GM21576 (cell line): ENCODE measurements at regions not wholly inside any gene's neighbourhood (a gene's known extent, or its start where the extent isn't known, plus 50 kb on each side); places are given as distances from the start of the nearest gene placed in this dataset.
"Not testable (repeated sequence)": the region's sequence is repeated elsewhere in the genome, so short reads cannot be mapped to it uniquely, and the experiment has no call there.

Source experiments
- ATAC-seq: cut with Tn5 transposase; IDR thresholded peaks from one replicate; pipeline ENCODE4 v1.9.1; 2021; ENCODE audit warnings: mild to moderate bottlenecking, moderate library complexity; ENCODE audit not compliant: unreplicated experiment

DNA sequence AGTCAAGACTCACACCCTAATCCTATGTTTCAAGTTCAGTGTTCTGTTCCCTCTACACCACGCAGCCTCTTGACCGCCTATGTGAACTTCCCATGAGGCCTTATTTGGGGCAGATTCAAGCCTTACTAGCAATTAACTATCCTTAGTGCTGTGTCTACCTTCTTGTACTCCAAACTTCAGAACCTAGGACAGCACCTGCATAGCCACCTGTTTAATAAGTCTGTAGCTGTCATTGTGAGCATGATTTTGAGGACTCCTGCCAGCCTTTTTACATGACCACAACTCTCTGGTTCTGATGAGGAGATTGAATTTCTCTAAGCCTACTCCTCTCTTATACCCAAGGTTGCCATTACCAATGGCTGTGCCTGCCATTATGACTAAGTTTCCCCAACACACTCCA lies 50.8 kb upstream of the PCSK1 start:
- ATAC-seq: no peak

DNA sequence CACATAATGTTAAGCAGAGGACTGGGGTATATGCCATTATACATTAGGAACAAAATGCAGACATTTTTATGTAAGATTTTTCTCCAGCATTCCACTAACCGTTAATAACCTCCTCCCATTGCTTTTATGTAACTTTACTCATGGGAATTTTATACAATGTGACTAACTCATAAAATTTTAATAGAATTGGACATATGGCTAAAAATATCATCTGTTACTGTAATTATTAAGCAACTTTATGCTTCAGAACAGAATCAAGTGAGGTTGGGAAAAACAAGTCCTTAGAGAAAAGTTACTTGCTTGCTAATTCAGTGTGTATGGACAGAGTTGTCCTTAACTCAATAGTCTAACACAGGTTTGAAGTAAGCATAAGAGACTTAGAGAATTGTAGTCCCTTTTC lies 54.8 kb upstream of the PCSK1 start:
- ATAC-seq: no peak

DNA sequence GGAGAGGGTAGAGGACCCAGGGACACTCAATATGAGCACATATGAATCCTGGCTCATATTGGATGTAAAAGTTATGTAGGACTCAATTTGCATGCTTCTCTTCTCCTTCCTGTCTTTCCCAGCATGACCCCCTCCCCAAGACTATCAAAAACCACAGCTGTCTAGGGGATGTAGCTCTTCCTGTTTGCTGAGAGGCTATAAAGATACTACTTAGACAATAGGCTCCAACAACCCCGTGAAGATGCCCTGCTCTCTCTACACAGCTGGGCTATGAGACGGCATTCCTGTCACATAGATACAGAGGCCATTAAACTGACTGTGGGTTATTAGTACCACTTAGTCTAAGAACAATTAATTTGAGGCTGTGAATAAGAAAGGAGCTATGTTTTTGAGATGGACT lies 56.5 kb upstream of the PCSK1 start:
- no peak for ATAC-seq

DNA sequence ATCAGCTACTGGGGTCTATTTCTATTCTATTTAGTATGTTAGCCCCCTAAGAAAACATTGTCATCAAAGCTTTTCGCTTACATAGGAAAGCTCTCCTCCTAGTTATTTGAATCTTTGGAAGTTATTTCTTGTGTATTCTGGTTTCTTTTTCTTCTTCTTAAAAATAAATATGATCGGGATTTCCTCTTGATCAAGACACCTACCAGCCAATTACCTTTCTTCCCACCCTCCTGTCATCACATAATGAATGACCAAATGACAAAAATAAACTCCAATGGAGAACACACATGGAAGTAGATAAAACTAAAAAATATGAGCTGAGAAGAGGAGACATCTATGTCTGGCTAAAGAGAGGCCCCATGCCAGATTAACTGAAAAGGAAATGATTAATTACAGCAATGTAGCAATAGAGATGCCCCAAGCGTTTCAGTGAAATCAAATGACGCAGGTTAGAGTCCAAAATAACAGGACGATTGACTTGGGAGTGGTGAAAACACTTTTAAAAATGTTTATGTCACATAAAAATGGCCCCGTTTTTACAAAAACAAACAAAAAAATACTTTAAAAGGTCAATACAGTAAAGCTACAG lies 59.5 kb upstream of the PCSK1 start:
- ATAC-seq: no peak

DNA sequence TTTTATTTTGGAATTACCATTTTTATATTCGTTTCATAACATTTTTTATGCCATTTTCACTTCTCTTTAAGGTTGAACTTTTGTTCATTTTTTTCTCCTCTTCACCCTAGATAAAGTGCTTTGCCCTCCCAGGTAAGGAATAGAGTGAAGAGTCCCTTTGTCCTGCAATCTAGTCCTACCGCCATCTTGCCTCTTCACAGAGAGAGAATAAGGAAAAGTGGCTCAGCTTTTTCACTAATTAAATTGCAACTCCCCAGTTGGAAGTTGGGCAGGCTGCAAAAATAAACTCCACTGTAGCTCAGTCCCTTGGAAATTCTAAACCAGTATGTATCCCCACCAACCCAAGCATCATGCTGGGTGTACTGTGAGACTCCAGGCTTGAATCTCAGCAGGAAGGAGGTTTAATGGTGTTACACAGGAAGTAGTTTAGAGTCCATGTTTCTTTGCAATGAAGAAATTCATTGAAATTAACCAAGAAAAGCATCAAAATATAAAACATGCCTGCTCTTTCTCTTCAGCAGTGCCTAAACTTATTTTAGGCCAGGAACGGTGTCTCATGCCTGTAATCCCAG lies 60.3 kb upstream of the PCSK1 start:
- no peak for ATAC-seq

DNA sequence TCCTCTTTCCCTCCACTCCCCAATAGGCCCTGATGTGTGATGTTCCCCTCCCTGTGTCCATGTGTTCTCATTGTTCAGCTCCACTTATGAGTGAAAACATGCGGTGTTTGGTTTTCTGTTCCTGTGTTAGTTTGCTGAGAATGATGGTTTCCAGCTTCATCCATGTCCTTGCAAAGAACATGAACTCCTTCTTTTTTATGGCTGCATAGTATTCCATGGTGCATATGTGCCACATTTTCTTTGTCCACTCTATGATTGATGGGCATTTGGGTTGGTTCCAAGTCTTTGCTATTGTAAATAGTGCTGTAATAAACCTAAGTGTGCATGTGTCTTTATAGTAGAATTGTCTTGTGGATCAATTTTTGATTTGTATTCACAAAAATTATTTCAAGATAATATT lies 62.4 kb upstream of the PCSK1 start:
- not testable (repeated sequence) for ATAC-seq

DNA sequence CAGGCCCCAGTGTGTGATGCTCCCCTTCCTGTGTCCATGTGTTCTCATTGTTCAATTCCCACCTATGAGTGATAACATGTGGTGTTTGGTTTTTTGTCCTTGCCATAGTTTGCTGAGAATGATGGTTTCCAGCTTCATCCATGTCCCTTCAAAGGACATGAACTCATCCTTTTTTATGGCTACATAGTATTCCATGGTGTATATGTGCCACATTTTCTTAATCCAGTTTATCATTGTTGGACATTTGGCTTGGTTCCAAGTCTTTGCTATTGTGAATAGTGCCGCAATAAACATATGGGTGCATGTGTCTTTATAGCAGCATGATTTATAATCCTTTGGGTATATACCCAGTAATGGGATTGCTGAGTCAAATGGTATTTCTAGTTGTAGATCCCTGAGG lies 64.0 kb upstream of the PCSK1 start:
- not testable (repeated sequence) for ATAC-seq

DNA sequence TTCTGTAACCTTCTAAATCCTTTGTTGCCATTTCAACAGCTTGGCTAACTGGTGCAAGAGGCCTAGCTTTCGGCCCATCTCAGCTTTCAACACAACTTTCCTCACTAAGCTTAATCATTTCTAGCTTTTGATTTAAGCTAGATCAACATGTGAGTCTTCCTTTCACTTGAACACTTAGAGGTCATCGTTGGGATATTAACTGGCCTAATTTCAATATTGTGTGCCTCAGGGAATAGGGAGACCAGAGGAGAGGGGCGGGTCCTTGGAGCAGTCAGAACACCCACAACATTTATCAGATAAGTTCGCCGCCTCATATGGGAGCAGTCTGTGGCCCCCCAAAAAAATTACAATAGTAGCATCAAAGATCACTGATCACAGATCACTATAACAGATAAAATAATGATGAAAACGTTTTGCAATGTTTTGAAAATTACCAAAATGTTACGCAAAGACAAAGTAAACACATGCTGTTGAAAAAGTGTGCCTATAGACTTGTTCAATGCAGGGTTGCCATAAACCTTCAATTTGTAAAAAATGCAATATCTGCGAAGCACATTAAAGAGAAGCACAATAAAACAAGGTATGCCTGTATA lies 66.8 kb upstream of the PCSK1 start:
- no peak for ATAC-seq

DNA sequence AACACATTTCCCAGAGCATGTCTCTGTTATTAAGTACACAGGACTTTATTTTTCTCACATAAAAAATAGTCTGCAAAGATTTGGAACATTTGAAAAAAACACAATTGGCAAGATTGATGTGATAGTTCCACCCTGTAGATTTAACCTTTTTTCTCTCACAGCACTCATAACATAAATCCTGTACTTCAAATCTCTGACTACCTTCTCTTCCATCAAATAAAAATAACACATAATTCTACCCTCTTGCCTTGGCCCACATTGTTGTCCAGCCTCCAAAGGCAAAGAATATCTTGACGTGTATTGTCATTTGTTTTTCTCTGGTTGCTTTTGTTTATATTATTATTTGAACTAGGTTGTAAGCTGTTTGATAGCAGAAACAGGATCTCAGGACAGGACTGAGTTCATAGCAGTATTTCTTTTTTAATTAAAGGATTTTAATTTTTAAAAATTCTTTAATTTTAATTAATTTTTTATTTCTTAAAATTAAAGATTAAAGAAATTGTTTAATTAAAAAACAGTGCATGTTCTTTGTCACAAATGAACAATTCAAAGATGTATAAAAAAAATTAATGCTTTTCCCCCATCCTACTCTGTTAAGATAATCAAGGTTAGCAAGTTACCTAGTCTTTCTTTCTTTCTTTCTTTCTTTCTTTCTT lies 69.1 kb upstream of the PCSK1 start:
- no peak for ATAC-seq

DNA sequence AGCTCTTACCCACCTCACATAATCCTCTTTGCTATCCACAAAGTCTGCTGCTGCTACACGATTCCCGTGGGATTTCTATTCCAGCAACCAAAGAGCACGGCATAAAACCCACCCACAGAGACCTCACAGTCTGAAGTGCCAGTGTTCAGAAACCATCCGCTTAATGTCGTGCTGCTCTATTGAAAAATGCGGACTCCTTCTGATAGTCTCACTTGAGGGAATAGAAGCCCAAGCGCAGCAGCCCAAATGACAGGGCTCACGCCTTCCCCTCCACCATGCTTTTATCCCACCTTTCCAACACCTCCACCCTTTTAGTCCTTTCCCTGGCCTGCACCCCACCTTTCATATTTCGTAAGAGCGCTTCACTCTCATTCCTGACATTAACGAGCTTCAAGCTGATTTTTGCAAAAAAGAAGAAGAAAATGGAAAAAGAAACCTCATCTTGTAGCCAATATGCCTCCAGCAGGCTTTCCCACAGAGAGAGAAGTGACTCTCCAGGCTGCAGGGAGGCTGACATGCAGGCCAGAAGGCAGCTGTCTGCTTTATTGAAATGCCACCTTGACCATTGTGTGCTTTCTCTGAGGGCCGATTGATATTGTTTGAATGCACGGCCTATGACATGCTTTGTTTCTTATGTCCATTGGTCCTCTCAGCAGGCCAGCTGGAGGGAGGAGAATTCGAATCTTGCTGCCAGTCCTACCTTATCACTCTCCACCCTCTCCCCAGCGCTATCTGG lies 70.6 kb upstream of the PCSK1 start:
- ATAC-seq: no peak

DNA sequence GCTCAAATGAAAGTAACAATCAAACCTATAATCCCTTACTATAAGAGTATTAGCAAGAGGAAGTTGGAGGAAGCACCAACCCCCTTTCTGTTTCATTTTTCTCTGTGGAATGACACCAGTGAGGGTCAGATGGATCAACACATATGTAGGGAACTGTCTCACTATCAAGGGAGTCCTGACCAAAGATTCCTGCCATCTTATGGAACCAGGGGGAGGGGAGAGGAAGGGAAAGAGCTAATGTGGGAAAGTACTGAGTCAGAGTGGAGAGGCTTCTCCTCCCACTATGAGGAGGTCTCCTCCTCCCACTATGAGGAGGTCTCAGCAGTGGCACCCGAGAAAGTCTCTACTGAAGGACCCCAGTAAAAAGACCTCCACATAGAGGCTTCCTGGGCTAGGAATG lies 73.3 kb upstream of the PCSK1 start:
- ATAC-seq: no peak

DNA sequence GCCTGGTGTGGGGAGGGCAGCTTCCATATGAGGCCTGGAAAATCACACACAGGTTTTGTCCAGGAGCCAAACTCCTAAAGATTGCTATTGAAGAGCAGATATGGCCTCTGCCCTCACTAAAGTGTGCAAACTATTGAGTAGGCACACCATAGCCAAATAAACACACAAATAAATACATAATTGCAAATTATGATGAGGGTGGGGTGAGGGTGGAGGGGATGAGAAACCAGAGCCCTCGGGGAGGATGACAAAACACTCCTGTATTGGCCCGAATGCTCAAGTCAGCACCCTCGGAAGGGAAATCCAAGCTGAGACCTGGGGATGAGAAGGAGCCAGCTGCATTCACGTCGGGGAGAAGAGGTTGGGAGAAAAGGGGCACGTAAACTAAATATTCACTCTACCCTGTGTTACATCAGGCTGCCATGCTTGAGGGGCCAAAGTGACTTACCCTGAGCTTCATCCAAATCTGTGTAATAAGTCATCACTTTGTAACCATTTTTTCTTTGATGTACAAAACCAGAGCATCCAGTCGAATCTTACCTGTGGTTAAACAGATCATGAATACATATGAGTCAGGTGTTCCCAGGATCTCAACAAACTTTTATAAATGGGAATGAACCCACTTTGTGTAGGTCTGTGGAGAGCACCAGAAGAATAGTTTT lies 73.9 kb upstream of the PCSK1 start:
- ATAC-seq: no peak

DNA sequence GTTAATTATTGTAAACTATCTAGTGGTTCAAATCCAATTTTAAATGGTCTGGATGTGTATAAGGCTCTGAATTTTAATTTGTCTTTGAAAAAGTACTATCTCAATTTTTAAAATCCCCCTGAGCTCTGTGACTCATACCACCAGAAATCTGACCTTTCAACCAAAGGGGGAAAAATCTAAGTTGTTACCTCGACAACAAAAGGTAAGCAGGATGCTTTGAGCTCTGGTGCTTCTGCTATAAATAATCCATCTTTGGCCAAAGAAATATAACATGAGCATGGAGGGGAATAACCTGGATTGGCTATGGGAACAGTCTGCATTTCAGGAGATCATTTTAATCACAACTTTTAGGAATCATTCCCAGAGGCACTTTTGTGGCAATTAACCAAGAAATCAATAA lies 76.3 kb upstream of the PCSK1 start:
- no peak for ATAC-seq

DNA sequence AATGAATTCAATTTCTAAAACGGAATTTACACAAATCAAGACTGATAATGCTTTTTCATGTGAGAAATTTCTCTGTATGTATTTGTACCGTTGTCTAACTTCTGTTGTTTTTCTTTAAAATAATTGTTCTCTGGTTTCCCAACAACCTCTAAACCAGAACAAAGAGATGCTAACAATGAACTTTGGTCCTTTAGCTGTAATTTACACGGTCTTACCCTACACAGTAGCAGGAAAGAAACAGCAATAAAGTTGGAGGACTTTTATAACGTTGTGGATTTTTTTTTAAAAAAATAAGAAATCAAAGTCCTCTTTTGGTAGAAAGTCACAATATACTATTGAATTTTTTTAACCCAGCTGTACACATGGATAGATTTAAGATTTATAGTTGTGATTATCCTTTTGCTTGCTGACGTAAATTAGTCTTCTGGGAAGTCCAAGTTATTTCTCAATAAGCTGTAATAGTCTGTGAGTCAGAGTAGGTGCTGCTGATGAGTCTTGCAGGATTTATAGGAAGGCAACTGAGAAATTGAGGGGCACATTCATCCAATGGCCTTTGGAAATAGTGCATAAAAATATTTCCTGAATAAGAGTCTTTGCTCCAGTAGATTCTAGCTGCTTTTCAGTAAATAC lies 76.8 kb upstream of the PCSK1 start:
- no peak for ATAC-seq

DNA sequence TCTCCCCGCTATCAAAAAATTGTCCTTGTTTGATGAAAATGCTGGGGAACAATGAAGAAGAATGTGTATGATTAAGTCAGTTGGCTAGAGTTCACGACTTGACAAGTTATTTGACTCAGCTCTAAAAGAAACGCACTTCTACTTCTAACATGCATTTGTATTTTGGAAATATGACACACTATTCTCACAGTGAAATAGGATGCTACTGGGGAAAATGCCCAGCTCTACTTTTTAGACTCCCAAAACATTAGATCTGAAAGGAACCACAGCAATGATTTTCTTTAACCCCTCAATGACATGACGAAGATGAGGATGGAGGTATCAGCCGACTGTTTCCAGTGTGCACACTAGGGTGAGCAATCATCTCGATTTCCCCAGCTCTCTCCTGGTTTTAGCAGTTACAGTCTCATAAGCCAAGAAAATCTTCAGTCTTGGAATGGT lies 83.6 kb upstream of the PCSK1 start:
- ATAC-seq: no peak

DNA sequence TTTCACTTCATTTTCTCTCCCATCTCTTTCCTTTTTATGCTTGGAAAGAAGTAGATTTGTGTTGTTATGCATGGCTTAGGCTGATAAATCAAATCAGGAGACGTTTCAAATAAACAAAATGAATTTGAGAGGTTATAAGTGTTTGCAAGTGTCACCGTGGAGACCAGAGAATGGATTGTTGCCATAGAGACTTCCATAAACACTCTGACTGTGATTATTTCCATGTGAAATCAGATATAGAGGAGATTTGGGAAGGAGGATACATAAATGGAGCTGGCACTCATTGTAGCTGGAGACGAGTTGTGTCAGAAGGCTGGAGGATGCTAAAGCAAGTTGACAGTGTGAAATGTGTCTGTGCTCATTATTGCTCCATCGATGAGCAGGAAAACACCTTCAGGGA lies 84.2 kb upstream of the PCSK1 start:
- ATAC-seq: no peak

DNA sequence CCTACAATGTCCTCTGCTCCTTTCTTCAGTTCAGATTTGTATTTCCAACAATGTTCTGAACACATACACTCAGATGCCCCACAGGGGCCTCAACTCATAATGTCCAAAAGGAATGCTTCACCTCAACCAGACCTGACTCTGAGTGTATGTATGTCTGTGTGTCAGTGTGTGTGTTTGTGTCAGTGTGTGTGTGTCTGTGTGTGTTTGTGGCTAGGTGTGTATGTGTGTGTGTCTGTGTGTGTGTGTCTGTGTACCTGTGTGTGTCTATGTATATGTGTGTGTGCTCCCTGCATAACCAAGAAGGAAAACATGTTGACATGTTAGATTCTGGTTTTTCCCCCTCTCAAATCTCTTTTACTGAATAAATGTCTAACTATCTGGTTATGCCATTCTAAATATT lies 87.3 kb upstream of the PCSK1 start:
- ATAC-seq: no peak

DNA sequence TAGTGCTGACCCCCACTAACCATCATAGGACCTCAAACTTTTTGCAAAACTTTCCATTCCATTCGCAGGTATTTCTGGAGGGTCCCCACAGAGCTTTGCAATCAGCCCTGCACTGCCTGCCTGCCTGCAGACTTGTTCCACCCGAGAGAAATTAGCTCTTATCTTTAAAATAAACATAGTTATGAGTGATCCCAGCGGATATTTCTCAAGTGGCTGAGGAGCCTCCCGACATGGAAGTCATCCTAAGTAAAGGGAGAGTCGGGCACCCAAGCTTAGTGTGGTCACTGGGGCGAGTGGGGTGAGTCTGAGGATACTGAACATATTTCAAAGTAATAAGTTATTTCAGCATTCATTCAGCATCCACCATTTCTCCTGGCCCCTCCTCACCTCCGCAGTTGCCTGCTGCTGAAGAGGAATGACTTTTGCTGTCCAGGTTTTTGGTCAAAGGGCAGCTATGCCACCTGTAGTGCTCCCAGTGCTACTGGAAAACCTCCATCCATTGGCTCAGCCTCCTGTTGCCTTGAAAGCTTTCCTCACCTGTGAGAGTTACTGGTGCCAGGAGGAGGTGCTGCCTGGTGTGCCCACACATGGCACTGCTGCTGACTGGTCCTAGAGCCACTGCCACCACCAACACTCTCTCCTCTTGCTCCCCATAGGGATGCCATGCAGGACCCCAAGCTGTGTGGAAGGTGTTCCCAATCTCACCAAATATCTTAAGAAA lies 89.7 kb upstream of the PCSK1 start:
- ATAC-seq: no peak

DNA sequence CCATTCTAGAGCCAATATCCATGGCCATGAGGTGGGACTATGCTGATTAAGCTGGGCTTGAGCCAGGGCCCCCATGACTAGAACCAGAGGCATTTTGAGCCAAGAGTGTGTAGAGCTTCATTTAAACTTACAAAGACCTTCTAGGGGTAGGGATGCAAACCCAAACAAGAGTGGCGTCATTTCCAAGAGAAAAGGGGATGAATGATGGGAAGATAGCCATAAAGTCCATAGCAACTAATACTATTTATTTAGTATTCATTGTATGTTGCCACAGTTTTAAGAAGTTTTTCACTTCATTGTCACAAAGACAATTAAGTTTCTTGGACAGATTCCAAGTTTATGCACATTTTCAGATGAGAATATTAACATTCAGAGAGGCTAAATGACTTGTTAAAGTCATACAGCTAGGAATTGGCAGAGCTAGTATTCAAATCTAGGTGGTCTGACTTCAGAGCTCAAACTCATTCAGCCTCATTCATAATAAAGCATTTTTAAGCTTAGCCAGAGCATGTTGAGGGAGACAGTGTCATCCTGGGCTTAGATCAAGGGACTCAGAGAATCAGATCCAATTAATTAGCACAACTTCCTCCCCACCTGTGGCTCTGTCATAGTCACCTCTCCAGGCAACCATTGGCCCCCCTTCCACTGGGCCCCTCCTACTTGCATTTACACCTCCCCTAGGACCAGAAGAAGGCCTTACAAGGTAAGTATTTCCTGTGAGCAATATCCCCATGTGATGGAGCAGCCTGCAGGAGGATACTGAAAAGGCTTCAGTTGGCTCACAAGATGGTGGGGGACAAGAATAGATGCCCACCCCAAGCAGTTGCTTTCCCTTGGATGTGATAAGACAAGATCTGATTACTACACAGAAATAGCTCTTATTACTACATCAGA lies 95.0 kb upstream of the PCSK1 start:
- no peak for ATAC-seq
